ENCODE measurements at regions not wholly inside any gene's neighbourhood (a gene's known extent, or its start where the extent isn't known, plus 50 kb on each side); places are given as distances from the start of the nearest gene placed in this dataset.

DNA sequence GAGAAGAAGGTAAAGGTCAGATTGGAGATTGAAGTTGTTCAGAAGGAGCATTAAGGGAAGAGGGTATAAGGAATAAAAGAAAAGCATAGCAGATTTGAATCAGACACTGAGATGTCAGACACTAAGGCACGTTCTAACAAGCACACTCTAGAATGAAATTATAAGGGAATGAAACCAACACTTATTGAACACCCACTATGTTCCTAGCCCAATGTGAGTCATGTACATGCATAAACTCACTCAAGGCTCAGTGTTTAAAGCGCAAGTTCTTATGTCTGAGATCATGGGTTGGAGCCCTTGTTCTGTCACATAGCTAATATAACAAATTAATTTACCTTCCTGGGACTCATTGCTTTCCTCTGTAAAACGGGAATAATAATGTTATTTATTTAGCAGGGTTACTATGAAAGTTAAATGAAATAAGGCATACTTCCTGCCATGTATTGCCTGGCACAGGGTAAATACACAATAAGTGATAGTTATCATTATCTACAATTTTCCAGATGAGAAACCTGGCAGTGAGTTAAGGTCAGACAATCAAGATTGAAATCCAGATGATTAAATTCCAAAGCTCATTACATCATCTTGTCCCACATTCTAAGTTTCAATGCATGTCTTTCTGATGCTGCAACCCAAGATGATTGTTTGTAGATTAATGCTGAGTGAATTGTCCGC, 68.3 kb upstream of the DACH1 start:
- no peak for DNase-seq

DNA sequence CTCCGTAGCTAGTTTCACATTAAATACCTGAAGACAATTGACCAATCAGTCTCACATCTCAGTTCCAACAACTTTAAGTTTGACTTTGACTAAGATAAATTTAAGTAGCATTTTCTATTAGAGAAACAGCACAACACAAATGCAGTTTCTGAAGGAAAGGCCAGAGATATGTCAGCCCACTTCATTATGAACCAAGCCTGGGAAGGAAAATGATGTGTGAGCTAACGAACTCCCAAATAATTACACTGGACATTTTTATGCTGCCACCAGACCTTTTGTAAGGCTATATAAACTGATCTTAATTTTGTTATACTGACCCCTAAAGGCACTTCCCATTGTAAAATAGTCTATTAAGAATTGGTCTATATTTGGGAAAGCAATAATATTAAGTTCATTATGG, 57.9 kb upstream of the DACH1 start:
- no peak for DNase-seq

GRCh38 chr13:71922194-71922593, 55.2 kb upstream of the DACH1 start:
- DNase-seq: no peak
